A673 (cell line): ENCODE measurements at regions not wholly inside any gene's neighbourhood (a gene's known extent, or its start where the extent isn't known, plus 50 kb on each side); places are given as distances from the start of the nearest gene placed in this dataset.

ENCODE experiments used
- BruUV-seq: library from RNA; stranded (reverse); fragments of 400-500 nt; replicated peaks from 2 replicates; lab custom pipeline; 2021; lab: Mats Ljungman, UMichigan
- CTCF ChIA-PET: fragments of 300-600 bp; sonication (Branson Sonifier 250); formaldehyde crosslinking; loops from one replicate; lab custom pipeline; 2022; ENCODE audit warnings: antibody characterized with exemption; lab: Charles Lee
- POLR2A ChIA-PET: fragments of 300-600 bp; sonication (Branson Sonifier 250); formaldehyde crosslinking; loops from one replicate; lab custom pipeline; 2022; ENCODE audit warnings: antibody characterized with exemption; ENCODE audit not compliant: low non-redundant PET; lab: Charles Lee
- DNase-seq: peaks from one replicate; pipeline ENCODE4 v3.0.0-alpha.2; 2015; ENCODE audit warnings: low spot score
- H3K27ac ChIP-seq: fragments of 200-600 bp; sonication (generic); 2 replicates; pipeline ENCODE4 v1.5.1; 2016; ENCODE audit warnings: mixed run types, low read depth, mild to moderate bottlenecking, mixed read lengths, antibody characterized with exemption, low read length; ENCODE audit not compliant: poor library complexity, severe bottlenecking
- H3K27me3 ChIP-seq: fragments of 200-600 bp; sonication (generic); replicated peaks from 2 replicates; pipeline ENCODE4 v1.6.1; 2017; ENCODE audit warnings: mixed run types, low read depth, mild to moderate bottlenecking, mixed read lengths, antibody characterized with exemption, low read length; ENCODE audit not compliant: insufficient read depth, poor library complexity
- H3K36me3 ChIP-seq: fragments of 200-600 bp; sonication (generic); 2 replicates; pipeline ENCODE4 v1.6.1; 2016; ENCODE audit warnings: mixed run types, mild to moderate bottlenecking, mixed read lengths, antibody characterized with exemption, low read length; ENCODE audit not compliant: insufficient read depth, poor library complexity, severe bottlenecking
- H3K4me1 ChIP-seq: fragments of 200-600 bp; sonication (generic); 2 replicates; pipeline ENCODE4 v1.6.1; 2017; ENCODE audit warnings: mixed run types, mild to moderate bottlenecking, mixed read lengths, antibody characterized with exemption, low read length; ENCODE audit not compliant: insufficient read depth, poor library complexity, severe bottlenecking
- H3K4me3 ChIP-seq: fragments of 200-600 bp; sonication (generic); 2 replicates; pipeline ENCODE4 v1.5.1; 2016; ENCODE audit warnings: low read depth, mixed run types, mild to moderate bottlenecking, mixed read lengths, low read length; ENCODE audit not compliant: poor library complexity, severe bottlenecking
- H3K9me3 ChIP-seq: fragments of 200-600 bp; sonication (generic); 2 replicates; pipeline ENCODE4 v1.6.1; 2016; ENCODE audit warnings: mixed run types, low read depth, mild to moderate bottlenecking, mixed read lengths, antibody characterized with exemption, low read length; ENCODE audit not compliant: poor library complexity, severe bottlenecking
- CTCF ChIP-seq: fragments of 300-800, 200-600 bp; sonication (generic); conservative IDR thresholded peaks from 2 replicates; pipeline ENCODE4 v1.5.1; 2017; ENCODE audit warnings: low read depth, mild to moderate bottlenecking, antibody characterized with exemption, low read length, moderate library complexity, mixed read lengths
- EZH2 ChIP-seq: fragments of 200-600 bp; sonication (generic); IDR thresholded peaks from 2 replicates; pipeline ENCODE4 v1.6.1; 2017; ENCODE audit warnings: borderline replicate concordance, low read depth, mild to moderate bottlenecking, mixed read lengths, antibody characterized with exemption, low read length; ENCODE audit not compliant: poor library complexity, severe bottlenecking
- intact Hi-C: fragments of 100-400 bp; cut with micrococcal nuclease; formaldehyde crosslinking; loops from one replicate; pipeline ENCODE4 v1.10.0; 2022; ENCODE audit not compliant: unreplicated experiment

GRCh38 chr12:126684703-126685102 is 1582.3 kb upstream of the TMEM132C start:
- no TSS peak for BruUV-seq
- Histone ChIP-seq H3K36me3 (no peaks in the 10 kb centered on the region), H3K27ac (no peak overlapping the region), H3K27me3 (no peaks in the 10 kb centered on the region), H3K4me1 (no peaks in the 10 kb centered on the region), H3K4me3 (no peak overlapping the region), H3K9me3 (no peaks in the 10 kb centered on the region)
- no peak for DNase-seq
- TF ChIP-seq CTCF (no peak), EZH2 (no peak)
- CTCF ChIA-PET = no interaction called here
- POLR2A ChIA-PET = no interaction called here
- intact Hi-C loops = no loop called here

- CTCF ChIA-PET = no interaction called here
- TF ChIP-seq EZH2 (no peak), CTCF (no peak)
- no TSS peak for BruUV-seq
Measured at GRCh38 chr12:126685636-126686035, 1581.3 kb upstream of the TMEM132C start.

GRCh38 chr12:126688556-126688955 is 1578.4 kb upstream of the TMEM132C start:
- Histone ChIP-seq H3K36me3 (no peaks in the 10 kb centered on the region), H3K9me3 (no peaks in the 10 kb centered on the region), H3K27ac (no peak overlapping the region), H3K4me3 (no peak overlapping the region), H3K4me1 (no peaks in the 10 kb centered on the region), H3K27me3 (no peaks in the 10 kb centered on the region)
- ChIA-PET CTCF (no interaction called here), POLR2A (no interaction called here)
- BruUV-seq = no TSS peak
- DNase-seq = no peak
- intact Hi-C loops = no loop called here
- TF ChIP-seq EZH2 (no peak), CTCF (no peak)

More at GRCh38 chr12:126685636-126686035, 1581.3 kb upstream of the TMEM132C start:
- Histone ChIP-seq H3K4me1 (no peaks in the 10 kb centered on the region), H3K36me3 (no peaks in the 10 kb centered on the region), H3K27ac (no peak overlapping the region), H3K4me3 (no peak overlapping the region), H3K9me3 (no peaks in the 10 kb centered on the region), H3K27me3 (no peaks in the 10 kb centered on the region)
- POLR2A ChIA-PET = no interaction called here
- no peak for DNase-seq
- intact Hi-C loops = no loop called here
